Fibroblast of lung (primary cell): ENCODE measurements at regions not wholly inside any gene's neighbourhood (a gene's known extent, or its start where the extent isn't known, plus 50 kb on each side); places are given as distances from the start of the nearest gene placed in this dataset.

Source experiments
- DNase-seq, 2 donors: peaks; one replicate each; pipeline versions ENCODE4 v3.0.0 to v3.0.0-alpha.2; 2010; ENCODE audit warnings: low read depth in 2 of 2
- H2AFZ ChIP-seq: 2 replicates; pipeline ENCODE4 v1.5.1; 2012; ENCODE audit warnings: low read length, control low read depth, inconsistent platforms
- H3K27ac ChIP-seq: 2 replicates; pipeline ENCODE4 v1.5.1; 2011; ENCODE audit warnings: low read length, control low read depth; ENCODE audit not compliant: insufficient read depth
- H3K27me3 ChIP-seq: 2 replicates; pipeline ENCODE4 v1.5.1; 2011; ENCODE audit warnings: mild to moderate bottlenecking, low read length; ENCODE audit not compliant: control insufficient read depth, insufficient read depth
- H3K36me3 ChIP-seq: 2 replicates; pipeline ENCODE4 v1.5.1; 2011; ENCODE audit warnings: low read length; ENCODE audit not compliant: control insufficient read depth, insufficient read depth
- H3K4me1 ChIP-seq: 2 replicates; pipeline ENCODE4 v1.5.1; 2011; ENCODE audit warnings: low read length; ENCODE audit not compliant: control insufficient read depth, insufficient read depth; ENCODE audit errors: extremely low read depth
- H3K4me2 ChIP-seq: 2 replicates; pipeline ENCODE4 v1.5.1; 2011; ENCODE audit warnings: low read length, control low read depth; ENCODE audit not compliant: insufficient read depth; ENCODE audit errors: extremely low read depth
- H3K4me3 ChIP-seq, 4 experiments: fragments of 200-600 bp in 1 of 4; sonication (generic) in 1 of 4; replicated peaks in 1 of 4; 2 replicates each; pipeline ENCODE4 v1.5.1; 2011 to 2016; ENCODE audit warnings: low read length in 4 of 4, low read depth in 3 of 4, mild to moderate bottlenecking in 3 of 4, control low read depth in 2 of 4, inconsistent platforms in 1 of 4, mixed read lengths in 1 of 4; ENCODE audit not compliant: insufficient read depth in 1 of 4; ENCODE audit errors: control extremely low read depth in 1 of 4
- H3K79me2 ChIP-seq: 2 replicates; pipeline ENCODE4 v1.5.1; 2012; ENCODE audit warnings: mild to moderate bottlenecking, low read length, inconsistent platforms; ENCODE audit not compliant: control insufficient read depth, insufficient read depth
- H3K9ac ChIP-seq: 2 replicates; pipeline ENCODE4 v1.5.1; 2011; ENCODE audit warnings: mild to moderate bottlenecking, low read length, control low read depth; ENCODE audit not compliant: insufficient read depth
- H3K9me3 ChIP-seq: 2 replicates; pipeline ENCODE4 v1.5.1; 2012; ENCODE audit warnings: low read depth, low read length; ENCODE audit not compliant: control insufficient read depth, insufficient read depth
- H4K20me1 ChIP-seq: 2 replicates; pipeline ENCODE4 v1.5.1; 2011; ENCODE audit warnings: low read length; ENCODE audit not compliant: control insufficient read depth, insufficient read depth; ENCODE audit errors: extremely low read depth
- EZH2 ChIP-seq: IDR thresholded peaks from 2 replicates; pipeline ENCODE4 v1.5.1; 2012; ENCODE audit warnings: low read length, control low read depth, mild to moderate bottlenecking; ENCODE audit errors: missing control alignments
- TF ChIP-seq, protein P1 (sequence below), 2 donors: IDR thresholded peaks in 1 of 2; conservative IDR thresholded peaks in 1 of 2; 1 replicate in 1 of 2; 2 replicates in 1 of 2; pipeline ENCODE4 v1.5.1; 2011 to 2012; ENCODE audit warnings: low read length in 2 of 2, control low read depth in 1 of 2, inconsistent platforms in 1 of 2, low read depth in 1 of 2, mild to moderate bottlenecking in 1 of 2

DNA sequence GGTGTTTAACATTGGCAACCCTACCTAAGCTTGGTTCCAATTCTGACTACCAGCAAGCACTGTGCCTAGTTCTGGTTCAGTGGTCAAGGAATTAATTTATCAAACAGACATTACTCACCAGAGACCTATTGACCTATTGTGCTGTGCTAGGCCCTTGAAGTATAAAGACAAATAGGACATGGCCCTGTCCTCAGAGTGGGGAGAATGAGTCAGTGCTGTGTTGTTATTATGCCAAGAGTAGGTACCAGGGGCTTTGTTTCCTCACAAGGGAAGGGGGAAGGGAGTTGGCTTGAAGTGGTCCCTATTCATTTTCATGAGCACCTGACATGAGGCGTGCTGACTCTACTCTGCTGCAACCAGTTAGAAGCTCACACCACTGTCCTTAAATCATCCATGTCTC is 62.6 kb upstream of the PLPP4 start:
- Histone ChIP-seq H3K27ac (no peak overlapping the region), H3K79me2 (no peaks in the 10 kb centered on the region), H3K9ac (no peak overlapping the region), H3K27me3 (no peaks in the 10 kb centered on the region), H3K36me3 (no peaks in the 10 kb centered on the region), H4K20me1 (no peaks in the 10 kb centered on the region), H3K4me1 (no peaks in the 10 kb centered on the region), H2AFZ (no peak overlapping the region), H3K4me2 (no peak overlapping the region), H3K4me3 (no peak overlapping the region), H3K9me3 (no peaks in the 10 kb centered on the region)
- DNase-seq = peak in 1 of 2 donors; percentile 55
- TF ChIP-seq, protein P1, sequence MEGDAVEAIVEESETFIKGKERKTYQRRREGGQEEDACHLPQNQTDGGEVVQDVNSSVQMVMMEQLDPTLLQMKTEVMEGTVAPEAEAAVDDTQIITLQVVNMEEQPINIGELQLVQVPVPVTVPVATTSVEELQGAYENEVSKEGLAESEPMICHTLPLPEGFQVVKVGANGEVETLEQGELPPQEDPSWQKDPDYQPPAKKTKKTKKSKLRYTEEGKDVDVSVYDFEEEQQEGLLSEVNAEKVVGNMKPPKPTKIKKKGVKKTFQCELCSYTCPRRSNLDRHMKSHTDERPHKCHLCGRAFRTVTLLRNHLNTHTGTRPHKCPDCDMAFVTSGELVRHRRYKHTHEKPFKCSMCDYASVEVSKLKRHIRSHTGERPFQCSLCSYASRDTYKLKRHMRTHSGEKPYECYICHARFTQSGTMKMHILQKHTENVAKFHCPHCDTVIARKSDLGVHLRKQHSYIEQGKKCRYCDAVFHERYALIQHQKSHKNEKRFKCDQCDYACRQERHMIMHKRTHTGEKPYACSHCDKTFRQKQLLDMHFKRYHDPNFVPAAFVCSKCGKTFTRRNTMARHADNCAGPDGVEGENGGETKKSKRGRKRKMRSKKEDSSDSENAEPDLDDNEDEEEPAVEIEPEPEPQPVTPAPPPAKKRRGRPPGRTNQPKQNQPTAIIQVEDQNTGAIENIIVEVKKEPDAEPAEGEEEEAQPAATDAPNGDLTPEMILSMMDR (conservative IDR thresholded peaks at IDR 0.05 in 1 of 2, IDR thresholded peaks at IDR 0.05 in 1 of 2; ENCODE audit: low read depth in 1 of 2, low read length in 2 of 2) = no peak
- no peak for TF ChIP-seq EZH2

- H3K36me3 ChIP-seq = no peaks in the 10 kb centered on the region
- no peak overlapping the region for H3K4me2 ChIP-seq
- TF ChIP-seq, protein P1 (conservative IDR thresholded peaks at IDR 0.05 in 1 of 2, IDR thresholded peaks at IDR 0.05 in 1 of 2; ENCODE audit: low read depth in 1 of 2, low read length in 2 of 2) = no peak
- no peak for TF ChIP-seq EZH2
- DNase-seq = no peak
- H3K27ac ChIP-seq = no peak overlapping the region
- no peaks in the 10 kb centered on the region for H3K4me1 ChIP-seq
- H3K9ac ChIP-seq = no peak overlapping the region
- no peaks in the 10 kb centered on the region for H3K27me3 ChIP-seq
- H3K9me3 ChIP-seq = no peaks in the 10 kb centered on the region
- H2AFZ ChIP-seq = no peak overlapping the region
- no peak overlapping the region for H3K4me3 ChIP-seq
- no peaks in the 10 kb centered on the region for H3K79me2 ChIP-seq
- H4K20me1 ChIP-seq = no peaks in the 10 kb centered on the region
Measured at GRCh38 chr10:120396228-120396627, 60.8 kb upstream of the PLPP4 start.

DNA sequence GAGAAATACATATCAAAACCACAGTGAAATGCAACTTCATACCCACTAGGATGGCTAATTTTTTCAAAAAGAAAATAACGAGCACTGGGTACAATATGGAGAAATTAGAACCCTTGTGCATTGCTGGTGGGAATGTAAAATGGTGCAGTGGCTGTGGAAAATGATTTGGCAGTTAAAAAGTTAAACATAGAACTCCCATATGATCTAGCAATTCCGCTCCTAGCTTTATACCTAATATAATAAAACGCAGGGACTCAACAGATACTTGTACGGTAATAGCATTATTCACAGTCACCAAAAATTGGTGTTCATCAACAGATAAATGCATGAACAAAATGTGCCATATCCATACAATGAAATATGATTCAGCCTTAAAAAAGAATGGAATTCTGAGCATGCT is 58.8 kb upstream of the PLPP4 start:
- no peak overlapping the region for H3K9ac ChIP-seq
- H3K4me3 ChIP-seq = no peak overlapping the region
- H2AFZ ChIP-seq = no peak overlapping the region
- TF ChIP-seq EZH2 = no peak
- TF ChIP-seq, protein P1 (conservative IDR thresholded peaks at IDR 0.05 in 1 of 2, IDR thresholded peaks at IDR 0.05 in 1 of 2; ENCODE audit: low read depth in 1 of 2, low read length in 2 of 2) = no peak
- H3K9me3 ChIP-seq = no peaks in the 10 kb centered on the region
- no peak overlapping the region for H3K27ac ChIP-seq
- H3K27me3 ChIP-seq = no peaks in the 10 kb centered on the region
- no peaks in the 10 kb centered on the region for H4K20me1 ChIP-seq
- no peaks in the 10 kb centered on the region for H3K4me1 ChIP-seq
- H3K79me2 ChIP-seq = no peaks in the 10 kb centered on the region
- no peaks in the 10 kb centered on the region for H3K36me3 ChIP-seq
- no peak for DNase-seq
- no peak overlapping the region for H3K4me2 ChIP-seq
